SK-MEL-5 (cell line): ENCODE measurements at regions not wholly inside any gene's neighbourhood (a gene's known extent, or its start where the extent isn't known, plus 50 kb on each side); places are given as distances from the start of the nearest gene placed in this dataset.
"Not testable (repeated sequence)": the region's sequence is repeated elsewhere in the genome, so short reads cannot be mapped to it uniquely, and the experiment has no call there.

Source experiments
- DNase-seq: peaks from one replicate; pipeline ENCODE4 v3.0.0-alpha.2; 2016; ENCODE audit warnings: low read depth, low spot score
- in situ Hi-C: cut with HindIII; loops from 2 replicates; pipeline ENCODE4 v1.10.0; 2016; ENCODE audit warnings: low sequenced_read_pairs, high pct_unique_total_duplicates, low pct_unique_long_range_greater_than_20kb

DNA sequence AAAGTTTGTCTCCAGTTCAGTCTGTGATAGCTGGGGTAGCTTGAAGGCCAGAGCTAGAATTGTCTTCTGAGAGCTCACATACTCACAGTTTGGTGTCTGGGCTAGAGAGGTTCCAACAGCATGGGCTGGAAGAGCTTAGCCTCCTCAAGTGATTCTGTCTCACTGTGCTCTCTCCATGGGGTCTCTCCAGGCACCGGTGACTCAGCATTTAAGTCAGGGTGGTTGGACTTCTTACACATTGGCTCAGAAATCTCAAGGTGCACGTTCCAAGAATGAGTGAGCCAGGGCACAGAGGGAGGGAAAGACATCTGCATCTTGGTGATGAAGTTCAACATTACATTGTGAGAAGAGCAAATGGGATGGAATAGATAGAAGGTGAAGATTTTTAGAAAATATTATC lies 207.3 kb upstream of the DDX18 start:
- no peak for DNase-seq
- in situ Hi-C loops, result no loop called here

DNA sequence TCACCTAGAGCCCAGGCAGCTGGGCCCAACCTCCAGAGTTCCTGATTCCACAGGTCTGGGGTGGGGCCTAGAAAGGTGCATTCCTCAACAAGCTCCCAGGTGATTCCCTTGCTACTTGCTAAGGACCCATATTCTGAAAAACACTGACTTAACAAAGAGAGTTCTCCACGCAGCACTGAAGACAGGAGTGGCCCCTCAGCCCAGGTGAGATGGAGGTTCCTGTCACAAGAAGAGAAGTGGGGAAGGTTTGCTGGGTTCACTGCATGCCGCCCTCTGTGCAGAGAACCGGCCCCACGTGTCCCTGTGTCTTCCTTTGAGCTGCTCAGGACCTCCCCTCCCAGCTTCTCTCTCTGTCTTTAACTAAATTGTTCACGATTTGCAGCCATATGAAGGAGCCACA lies 201.4 kb upstream of the DDX18 start:
- in situ Hi-C loops, result no loop called here

GRCh38 chr2:117614296-117614695 lies 200.2 kb upstream of the DDX18 start:
- DNase-seq, result no peak
- in situ Hi-C loops, result no loop called here

More for the DNA sequence above, 201.4 kb upstream of the DDX18 start:
- DNase-seq, result no peak

GRCh38 chr2:117614823-117615534 lies 199.5 kb upstream of the DDX18 start:
- in situ Hi-C loops, result no loop called here
- DNase-seq, result no peak

DNA sequence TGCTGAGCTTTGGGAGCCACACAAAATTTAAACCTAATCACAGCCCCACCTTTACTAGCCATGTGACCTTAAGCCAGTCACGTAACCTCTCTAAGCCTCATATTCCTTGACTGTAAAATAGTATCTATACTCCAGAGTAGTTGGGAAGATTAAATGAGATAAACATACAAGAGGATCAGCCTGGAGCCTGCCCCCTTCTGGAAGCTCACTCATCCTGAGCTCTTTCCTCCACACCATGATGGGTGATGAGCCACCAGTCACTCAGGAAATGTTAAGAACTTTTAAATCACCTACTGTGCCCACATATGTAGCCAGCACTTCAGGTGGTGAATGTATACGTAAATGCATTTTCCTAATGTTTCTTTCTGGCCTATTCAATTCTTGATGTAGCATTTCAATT lies 195.9 kb upstream of the DDX18 start:
- in situ Hi-C loops, result no loop called here
- DNase-seq, result no peak

- no peak for DNase-seq
- in situ Hi-C loops, result no loop called here
These were observed 193.2 kb upstream of the DDX18 start for GRCh38 chr2:117621326-117621725.

- DNase-seq, in situ Hi-C loops: not testable (repeated sequence)
These were observed 191.3 kb upstream of the DDX18 start for GRCh38 chr2:117623175-117623574.

DNA sequence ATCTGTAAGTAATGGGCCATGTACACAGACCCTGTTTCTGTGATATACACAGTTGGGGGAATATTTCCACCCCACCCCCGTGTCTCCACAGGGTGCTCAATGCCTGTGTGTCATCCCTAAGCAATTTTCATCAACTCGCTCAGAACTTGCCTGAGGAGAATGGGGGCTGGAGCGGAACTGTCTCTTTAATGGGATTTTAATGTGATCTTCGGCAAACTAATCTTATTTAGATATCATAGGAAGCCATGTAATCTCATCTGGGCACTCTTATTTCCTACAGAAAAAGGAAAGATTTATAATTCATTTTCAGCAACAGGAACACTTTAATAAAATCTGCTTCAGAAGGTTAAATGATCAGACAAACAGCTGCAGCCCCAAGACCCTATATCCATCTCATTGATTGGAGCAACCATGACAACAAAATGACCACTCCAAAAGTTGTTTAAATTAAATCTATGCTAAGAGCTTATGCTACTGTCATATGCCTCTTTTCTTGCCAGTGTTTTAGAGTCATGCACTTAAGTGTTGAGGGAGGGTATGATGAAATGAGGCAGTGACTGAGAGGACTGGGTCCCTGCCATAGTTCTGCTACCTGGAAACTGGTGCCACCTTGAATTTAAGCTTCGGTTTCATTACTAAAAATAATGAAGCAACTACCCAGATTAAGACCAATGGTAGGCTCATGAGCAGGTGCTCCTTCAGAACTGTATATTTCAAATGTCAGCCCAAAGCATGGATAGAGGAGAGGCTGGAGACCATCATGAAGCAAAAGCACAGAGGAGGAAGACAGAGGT lies 183.1 kb upstream of the DDX18 start:
- DNase-seq, result no peak
- in situ Hi-C loops, result no loop called here

DNA sequence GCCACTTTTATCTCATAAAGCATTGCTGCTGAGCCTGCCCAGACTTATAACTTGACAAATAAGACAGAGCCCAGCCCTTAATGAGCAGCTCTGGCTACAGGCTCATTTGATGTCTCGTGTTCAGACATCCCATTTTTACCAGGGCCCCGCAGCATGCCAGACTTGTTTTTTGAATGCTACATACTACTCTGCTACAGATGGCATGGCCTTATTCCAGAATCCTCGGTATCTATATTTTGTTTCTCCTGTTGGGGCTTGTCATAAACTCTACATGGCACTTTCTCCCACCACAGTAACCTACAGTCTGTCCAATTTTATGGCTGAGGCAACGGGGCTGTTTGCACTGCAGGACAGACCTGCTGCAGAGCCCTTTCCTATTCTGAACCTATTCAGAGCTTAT lies 179.0 kb upstream of the DDX18 start:
- no peak for DNase-seq
- in situ Hi-C loops, result no loop called here

GRCh38 chr2:117639401-117639800 lies 175.1 kb upstream of the DDX18 start:
- in situ Hi-C loops, result no loop called here
- DNase-seq, result no peak

GRCh38 chr2:117644403-117644802 lies 170.1 kb upstream of the DDX18 start:
- in situ Hi-C loops, result no loop called here
- DNase-seq, result no peak

DNA sequence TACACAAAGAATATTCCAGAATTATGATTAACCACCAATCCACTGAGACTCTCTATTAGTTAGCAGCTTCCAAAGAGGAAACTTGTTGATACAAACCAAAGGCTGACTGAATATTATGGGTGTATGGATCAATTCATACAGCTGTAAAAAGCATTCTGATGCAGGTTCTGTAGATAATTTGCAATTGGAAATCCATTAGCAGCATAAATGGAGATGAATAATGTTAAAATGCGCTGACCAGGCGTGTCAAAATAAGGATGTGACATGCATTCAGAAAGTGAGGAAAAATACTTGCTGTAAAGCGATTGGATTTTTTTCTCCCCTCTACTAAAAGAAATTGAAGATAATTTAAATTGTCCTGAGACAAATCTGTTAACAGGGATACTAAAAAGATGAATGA lies 169.0 kb upstream of the DDX18 start:
- no peak for DNase-seq
- in situ Hi-C loops, result no loop called here

DNA sequence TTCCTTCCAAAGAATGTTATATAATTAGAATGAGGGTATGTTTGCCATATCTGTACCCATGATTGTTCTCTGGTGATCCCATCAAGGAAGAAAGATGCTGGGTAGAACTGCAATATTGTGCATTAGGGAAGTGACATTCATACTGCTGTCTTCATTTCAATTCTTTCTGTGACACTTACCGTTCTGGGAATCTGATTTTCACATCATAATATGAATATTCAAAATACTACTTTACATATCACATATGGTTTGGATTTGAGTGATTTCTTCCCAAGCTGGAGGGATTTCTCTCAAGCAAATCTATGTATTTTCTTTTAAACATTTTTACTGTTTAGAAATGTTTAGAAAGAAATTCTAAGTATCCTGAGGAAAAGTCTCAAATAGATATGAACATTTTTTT lies 168.4 kb upstream of the DDX18 start:
- in situ Hi-C loops, result no loop called here
- no peak for DNase-seq

DNA sequence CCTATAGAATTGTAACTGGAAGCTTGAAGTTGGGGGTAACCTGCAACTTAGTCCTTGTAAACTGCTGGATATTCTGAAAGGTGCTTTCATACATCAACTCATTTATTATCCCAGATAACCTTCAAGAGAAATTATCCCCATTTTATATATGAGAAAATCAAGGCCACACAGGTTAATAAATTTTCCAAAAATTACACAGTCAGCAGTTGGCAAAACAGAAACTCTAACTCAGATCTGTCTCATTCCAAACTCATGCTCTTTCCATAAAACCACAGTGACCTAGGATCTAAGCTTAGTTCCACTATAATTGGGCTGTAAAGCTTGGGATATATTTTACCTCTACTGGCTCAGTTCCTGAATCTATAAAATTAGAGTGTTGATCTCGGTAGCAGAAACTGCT lies 167.6 kb upstream of the DDX18 start:
- no peak for DNase-seq
- in situ Hi-C loops, result no loop called here

DNA sequence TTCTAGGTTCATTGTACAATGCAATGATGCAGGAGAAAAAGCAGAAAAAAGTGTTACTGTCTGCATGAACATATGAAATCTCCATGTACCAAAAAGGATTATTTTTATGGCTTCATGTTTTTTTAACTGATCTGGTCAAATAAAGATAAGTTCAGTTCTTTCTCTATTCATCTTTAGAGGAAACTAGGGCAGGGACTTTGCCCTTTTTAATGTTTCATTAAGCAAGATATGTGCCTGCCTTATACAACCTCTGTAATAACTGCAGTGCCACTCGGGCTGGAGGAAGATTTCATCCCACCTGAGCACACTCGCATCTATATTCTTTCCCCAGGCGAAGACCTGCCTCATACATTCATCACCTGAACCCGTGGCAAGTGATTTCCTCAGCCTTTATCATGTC lies 157.9 kb upstream of the DDX18 start:
- no peak for DNase-seq
- in situ Hi-C loops, result no loop called here

GRCh38 chr2:117661619-117662018 lies 152.9 kb upstream of the DDX18 start:
- in situ Hi-C loops, result no loop called here
- DNase-seq, result no peak

DNA sequence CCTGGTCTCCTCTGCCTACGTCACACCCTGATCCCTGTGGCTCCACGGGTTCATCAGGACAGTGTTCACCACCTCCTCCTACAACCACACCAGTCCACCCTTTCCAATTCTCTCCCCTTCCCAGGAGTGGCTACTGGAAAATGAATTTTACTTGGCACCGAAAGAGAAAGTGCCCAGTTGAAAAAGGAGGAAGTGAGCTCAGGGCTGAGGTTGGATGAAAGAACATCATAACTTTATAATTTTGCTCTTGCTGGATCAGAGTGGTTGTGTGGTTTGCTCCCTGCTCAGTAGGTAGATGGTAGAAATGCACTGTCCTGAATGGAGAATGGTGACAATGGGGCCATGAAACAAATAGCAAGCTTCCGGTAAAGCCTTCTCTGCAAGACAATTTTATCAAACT lies 140.3 kb upstream of the DDX18 start:
- in situ Hi-C loops, result no loop called here
- DNase-seq, result no peak

DNA sequence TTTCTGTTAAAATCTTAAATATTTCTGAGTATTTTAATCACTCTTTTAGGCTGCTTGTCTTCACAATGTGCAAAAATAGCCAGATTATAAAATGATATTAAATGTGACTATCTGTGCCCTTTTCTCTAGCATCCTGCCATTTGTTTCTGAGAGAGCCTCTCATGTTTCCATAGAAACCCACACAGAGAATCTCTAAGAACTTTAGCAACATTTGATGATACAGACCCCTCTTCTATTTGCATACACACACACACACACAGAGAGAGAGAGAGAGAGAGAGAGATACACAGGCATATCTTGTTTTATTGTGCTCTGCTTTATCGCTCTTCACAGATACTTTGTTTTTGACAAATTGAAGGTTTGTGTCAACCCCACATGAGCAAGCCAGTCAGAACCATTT lies 134.5 kb upstream of the DDX18 start:
- in situ Hi-C loops, result no loop called here
- no peak for DNase-seq

GRCh38 chr2:117684919-117685318 lies 129.6 kb upstream of the DDX18 start:
- DNase-seq, result no peak
- in situ Hi-C loops, result no loop called here
